IPS-18c (cell line): ENCODE measurements at regions not wholly inside any gene's neighbourhood (a gene's known extent, or its start where the extent isn't known, plus 50 kb on each side); places are given as distances from the start of the nearest gene placed in this dataset.
"Not testable (repeated sequence)": the region's sequence is repeated elsewhere in the genome, so short reads cannot be mapped to it uniquely, and the experiment has no call there.

Experiments used
- H3K4me3 ChIP-seq: 2 replicates; pipeline ENCODE4 v1.7.0; 2013; ENCODE audit warnings: low read depth, mild to moderate bottlenecking, low read length, moderate library complexity; ENCODE audit not compliant: insufficient read depth
- H3K9me3 ChIP-seq: one replicate; pipeline ENCODE4 v1.6.1; 2013; ENCODE audit warnings: mild to moderate bottlenecking, low read length, moderate library complexity; ENCODE audit not compliant: control insufficient read depth, insufficient read depth

DNA sequence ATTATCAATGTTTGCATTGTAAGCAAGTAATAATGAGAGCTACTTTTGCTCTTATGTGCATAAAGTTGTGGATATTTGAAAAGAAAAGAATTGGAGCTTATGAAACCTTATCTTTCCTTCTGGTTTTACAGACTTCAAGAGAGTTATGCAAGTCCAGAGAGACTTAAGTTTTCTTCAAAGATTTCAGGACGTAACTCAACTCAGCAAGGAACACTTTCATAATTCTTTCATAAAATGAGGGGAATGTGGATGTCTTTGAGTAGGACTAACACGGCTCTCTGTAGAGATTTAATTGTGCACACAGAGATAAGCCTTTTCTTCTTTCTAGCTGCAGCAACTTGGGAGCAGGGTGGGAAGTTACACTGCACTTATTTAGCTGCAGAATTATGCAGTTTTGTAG lies 97.5 kb downstream of the DNAJB9 start:
- H3K9me3 ChIP-seq = no peaks in the 10 kb centered on the region
- no peak overlapping the region for H3K4me3 ChIP-seq

DNA sequence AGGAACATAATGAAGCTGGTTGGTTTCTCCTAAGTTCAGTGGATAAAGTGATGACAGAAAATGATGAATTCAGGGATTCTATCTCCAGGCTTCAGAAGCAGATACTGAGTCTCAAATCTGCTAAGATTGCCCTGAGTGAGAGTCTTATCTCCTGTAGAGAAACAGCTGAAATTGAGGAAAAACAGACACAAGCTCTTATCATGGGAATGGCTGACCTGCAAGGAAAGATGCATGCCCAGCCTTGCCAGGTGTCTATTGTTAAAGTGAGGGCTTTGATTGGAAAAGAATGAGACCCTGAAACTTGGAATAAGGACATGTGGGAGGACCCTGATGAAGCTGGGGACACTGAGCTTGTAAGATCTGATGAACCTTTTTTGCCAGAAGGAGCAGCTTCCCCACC lies 100.3 kb downstream of the DNAJB9 start:
- Histone ChIP-seq H3K4me3 (no peak overlapping the region), H3K9me3 (no peaks in the 10 kb centered on the region)

DNA sequence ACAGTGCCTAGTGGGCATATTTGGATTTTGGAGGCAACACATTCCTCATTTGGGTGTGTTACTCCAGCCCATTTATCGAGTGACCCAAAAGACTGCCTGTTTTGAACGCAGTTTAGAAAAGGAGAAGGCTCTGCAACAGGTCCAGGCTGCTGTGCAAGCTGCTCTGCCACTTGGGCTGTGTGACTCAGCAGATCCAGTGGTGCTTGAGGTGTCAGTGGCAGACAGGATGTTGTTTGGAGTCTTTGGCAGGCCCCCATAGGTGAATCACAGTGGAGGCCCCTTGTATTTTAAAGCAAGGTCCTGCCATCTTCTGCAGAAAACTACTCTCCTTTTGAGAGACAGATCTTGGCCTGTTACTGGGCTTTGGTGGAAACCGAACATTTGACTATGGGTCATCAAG lies 104.0 kb downstream of the DNAJB9 start:
- not testable (repeated sequence) for H3K4me3 ChIP-seq

DNA sequence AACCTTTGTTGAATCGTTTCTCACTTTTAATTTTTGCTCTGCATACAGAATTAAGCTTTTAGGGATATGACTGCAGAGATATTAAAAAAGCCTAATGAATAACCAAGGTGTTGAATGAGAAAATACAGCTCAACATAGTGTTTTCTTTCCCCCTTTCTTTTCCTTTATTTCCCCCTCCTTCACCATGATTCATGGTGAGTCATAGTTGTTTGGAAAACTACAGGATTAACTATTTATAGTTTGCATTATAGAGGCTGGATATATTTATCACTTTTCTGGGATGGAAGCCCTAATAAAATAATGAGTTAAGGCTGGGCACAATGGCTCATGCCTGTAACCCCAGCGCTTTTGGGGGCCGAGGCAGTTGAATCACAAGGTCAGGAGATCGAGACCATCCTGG lies 115.0 kb downstream of the DNAJB9 start:
- Histone ChIP-seq H3K9me3 (no peaks in the 10 kb centered on the region), H3K4me3 (no peak overlapping the region)

More for the DNA sequence above, 104.0 kb downstream of the DNAJB9 start:
- H3K9me3 ChIP-seq = not testable (repeated sequence)

DNA sequence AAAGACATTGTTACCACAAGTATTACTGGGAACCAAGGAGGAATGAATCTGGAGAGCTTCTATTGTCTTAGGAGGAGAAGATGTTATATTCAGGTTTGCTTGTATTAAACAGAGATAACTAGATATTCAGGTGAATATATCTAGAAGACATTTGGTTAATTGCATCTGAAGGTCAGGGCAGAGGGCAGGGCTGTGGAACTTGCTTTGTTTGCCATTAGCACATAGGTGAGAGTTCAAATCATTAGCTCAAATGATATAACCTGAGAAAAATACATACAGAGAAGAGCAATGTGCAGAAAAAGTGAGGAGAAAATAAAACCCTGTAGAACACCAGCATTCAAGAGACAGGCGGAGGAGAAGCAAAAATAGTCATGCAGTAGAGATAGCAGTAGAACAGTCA lies 116.8 kb downstream of the DNAJB9 start:
- Histone ChIP-seq H3K4me3 (no peak overlapping the region), H3K9me3 (no peaks in the 10 kb centered on the region)

DNA sequence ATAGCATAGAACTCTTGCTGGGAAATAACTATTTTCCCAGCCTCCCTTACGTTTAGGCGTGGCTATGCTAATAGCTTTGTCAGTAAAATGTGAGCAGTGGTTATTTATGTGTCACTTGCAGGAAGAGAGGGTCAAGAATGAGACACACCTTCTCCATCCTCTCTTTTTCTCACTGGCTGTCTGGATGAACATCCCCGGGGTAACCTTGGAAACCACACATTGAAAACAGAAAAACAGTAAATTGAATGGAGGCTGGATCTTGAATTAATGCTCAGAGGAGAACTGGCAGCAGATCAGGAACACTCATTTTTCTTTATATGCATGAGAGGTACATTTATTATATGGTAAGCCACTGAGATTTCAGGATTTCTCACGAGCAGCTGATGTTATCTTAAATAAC lies 127.6 kb downstream of the DNAJB9 start:
- Histone ChIP-seq H3K9me3 (no peaks in the 10 kb centered on the region), H3K4me3 (no peak overlapping the region)

DNA sequence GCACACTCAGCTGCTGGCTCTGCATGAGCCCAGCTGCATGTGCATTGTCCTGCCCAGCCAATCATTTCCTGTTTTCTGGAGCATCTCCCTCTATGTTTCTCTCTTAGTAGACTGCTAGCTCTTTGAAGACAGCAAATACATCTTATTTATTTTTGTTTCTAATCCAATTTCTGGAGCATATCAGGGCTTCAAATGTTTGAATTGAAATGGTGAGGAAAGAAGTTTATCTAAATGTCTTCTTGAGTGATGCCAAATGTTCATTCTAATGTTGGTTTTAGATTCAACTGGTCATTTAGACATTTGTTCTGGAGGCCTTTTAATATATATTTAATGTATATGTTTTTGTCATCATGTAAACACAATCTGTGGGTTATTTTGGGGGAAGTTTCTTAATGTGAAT lies 141.9 kb downstream of the DNAJB9 start:
- Histone ChIP-seq H3K4me3 (no peak overlapping the region), H3K9me3 (no peaks in the 10 kb centered on the region)

DNA sequence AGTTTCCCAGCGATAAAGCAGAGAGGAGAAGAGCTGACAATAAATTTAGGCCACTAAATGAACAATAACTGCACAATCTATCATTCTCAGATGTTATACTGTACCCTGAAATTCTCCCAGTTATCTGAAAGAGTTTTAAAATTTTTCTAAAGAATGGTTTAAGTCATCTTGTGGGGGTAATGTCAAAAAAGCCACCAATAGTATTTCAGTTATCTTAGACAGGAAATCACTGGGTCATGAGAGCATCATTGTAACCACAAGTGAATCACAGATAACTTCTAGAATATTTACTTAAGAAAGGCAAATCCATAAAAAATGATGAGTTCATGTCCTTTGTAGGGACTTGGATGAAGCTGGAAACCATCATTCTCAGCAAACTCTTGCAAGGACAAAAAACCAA lies 147.1 kb downstream of the DNAJB9 start:
- Histone ChIP-seq H3K4me3 (no peak overlapping the region), H3K9me3 (no peaks in the 10 kb centered on the region)

DNA sequence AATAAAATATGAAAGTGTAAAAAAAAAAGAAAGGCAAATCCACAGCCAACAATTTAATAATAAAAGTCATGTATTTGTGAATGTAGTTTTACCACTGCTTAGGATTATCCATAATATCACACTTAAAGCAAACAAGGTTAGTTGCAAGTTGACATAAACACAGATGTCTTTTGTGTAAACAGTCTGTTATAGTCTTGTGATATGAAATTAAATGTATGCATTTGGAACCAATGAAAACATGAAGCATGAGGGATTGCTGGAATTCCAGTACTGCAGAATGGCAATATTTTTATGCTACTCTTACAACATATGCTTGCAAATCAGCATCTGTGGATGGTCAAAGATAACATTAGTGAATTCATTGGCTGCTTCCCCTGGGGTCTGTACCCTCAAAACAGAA lies 148.1 kb downstream of the DNAJB9 start:
- Histone ChIP-seq H3K4me3 (no peak overlapping the region), H3K9me3 (no peaks in the 10 kb centered on the region)

DNA sequence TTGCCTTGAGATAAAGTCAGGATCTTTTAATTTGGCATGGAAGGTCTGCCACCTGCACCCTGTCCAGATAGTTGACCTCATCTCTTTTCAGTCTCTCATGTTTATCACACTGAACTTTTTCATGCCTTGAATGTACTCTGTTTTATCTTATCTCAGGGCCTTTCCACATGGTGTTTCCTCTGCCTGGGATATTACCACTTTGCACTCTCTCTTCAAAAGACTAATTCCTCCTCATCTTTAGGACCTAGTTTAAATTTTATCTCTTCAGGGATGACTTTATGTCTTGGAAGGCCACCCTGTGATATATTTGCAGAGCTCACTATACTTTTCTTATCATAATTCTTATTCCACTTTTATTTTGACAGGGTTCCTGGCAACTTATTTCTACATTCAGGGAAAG lies 150.0 kb downstream of the DNAJB9 start:
- H3K4me3 ChIP-seq = no peak overlapping the region
- H3K9me3 ChIP-seq = no peaks in the 10 kb centered on the region

DNA sequence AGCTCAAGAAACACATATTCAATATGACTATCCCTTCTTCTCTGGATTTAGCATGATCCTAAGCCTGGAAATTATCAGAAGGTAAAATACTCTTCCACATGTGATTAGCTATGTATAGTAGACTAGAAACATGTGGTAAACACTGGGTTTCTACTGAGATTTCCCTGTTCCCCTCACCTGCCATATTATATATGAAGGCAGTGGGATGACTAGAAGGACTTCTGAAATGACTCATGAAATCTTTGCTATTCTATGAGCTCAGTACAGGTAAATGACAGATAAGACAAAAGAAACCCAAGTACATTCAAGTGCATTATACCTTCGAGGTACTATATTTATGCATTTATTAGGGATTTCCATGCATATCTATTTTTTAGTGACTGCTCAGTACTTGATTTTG lies 152.9 kb downstream of the DNAJB9 start:
- Histone ChIP-seq H3K9me3 (no peaks in the 10 kb centered on the region), H3K4me3 (no peak overlapping the region)

DNA sequence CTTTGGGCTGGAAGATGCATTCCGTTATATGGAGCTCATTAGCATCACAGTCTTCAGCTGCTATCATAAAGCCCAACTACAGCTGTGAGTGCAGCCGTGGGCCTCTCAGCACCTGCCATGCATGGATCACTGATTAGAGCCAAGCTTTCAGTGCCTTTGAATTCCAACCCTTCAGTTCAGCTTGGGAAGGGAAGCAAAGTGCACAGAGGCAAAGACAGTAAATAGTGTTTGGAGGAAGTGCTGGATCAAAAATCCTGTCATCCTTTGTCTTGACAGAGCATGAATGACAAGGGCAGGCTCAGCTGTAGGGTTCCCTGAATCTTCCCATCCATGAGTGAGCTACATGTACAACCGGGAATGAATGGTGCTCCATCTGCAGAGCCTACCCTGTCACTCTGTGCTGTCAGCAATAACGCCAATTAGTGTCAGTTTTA lies 153.7 kb downstream of the DNAJB9 start:
- Histone ChIP-seq H3K9me3 (no peaks in the 10 kb centered on the region), H3K4me3 (no peak overlapping the region)

DNA sequence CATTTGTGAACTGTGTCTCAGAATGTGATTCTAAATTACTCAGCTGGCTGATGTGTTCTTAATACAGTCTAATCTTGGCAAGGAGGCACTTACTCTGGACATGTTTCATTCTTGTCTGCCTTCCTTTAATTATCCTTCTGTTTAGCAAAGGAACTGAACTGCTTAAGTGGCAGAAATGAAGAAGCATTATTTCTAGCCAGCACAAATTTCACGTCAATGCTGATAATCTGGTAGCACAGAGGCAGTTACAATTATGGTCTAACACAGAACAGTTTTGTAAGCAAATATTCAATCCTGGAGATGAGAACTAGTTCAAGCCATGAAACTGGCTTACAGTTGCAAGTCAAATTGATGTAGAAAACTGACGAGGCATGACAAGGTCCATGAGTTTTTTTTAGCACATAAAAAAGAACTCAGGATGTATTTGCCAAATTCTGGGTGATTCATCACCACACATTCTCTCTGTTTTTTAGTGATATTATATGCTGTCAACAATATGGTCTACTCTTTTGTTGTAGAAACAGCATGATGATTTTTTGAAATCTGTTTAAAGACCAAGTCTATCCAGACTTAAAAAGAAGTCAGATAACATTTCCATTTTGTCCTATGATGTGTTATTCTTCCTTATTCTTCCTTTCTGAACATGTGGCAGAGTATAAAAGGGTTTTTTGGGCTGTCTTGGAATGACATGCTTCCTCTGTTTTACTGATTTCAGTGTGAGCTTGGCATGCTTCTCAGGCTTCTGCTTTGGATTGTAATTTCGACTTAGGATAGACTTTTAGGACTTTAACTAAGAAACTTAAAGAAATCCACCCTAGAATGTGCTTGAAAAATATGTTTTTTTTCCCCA lies 154.8 kb downstream of the DNAJB9 start:
- Histone ChIP-seq H3K4me3 (no peak overlapping the region), H3K9me3 (no peaks in the 10 kb centered on the region)

DNA sequence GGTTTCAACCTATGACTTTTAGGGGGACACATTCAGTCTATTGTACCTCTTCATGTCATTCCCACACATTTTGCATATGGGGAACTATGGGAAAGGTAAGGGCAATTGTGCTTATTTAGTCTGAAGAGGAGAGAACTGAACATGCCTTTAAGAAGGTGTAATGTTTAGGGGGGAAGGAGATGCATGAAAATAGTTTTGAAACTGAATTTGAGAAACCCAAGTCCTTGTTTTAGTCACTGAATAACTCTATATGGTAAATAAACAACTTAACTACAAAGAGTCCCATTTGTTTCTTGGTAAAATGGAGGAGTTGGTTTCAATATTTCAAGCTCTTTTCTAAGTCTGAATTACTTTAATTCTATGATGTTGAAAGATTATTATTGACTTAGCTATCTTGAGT lies 166.1 kb downstream of the DNAJB9 start:
- Histone ChIP-seq H3K9me3 (no peaks in the 10 kb centered on the region), H3K4me3 (no peak overlapping the region)

DNA sequence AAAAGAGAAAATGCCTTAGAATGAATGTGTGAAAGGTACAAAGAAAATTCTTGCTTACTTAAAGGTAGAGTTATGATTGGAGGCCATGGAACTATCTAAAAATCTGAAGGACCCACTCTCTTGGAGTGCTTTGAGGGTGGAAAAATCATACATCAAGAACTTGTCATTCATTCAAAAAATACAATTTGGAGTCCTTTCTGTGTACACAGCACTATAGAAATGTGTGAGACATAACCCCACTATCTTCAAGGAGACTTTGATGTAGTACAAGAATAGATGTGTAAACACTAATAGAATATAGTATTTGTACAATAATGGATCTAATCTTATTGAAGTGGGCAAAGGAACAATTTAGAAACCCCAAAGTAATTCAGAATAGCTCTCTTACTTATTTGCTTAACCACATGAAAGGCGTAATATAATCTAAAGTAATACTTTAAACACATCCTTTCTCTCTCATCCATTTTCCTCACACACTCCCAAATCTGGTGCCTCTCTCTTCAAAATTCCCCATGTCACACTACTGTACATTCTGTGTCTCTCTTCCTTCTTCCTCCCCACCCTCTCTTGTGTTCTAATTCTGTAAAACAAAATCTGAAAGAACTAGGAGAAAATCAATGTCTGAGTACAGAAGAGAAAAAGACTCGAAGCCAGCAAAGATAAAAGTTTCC lies 166.7 kb downstream of the DNAJB9 start:
- Histone ChIP-seq H3K4me3 (no peak overlapping the region), H3K9me3 (no peaks in the 10 kb centered on the region)

DNA sequence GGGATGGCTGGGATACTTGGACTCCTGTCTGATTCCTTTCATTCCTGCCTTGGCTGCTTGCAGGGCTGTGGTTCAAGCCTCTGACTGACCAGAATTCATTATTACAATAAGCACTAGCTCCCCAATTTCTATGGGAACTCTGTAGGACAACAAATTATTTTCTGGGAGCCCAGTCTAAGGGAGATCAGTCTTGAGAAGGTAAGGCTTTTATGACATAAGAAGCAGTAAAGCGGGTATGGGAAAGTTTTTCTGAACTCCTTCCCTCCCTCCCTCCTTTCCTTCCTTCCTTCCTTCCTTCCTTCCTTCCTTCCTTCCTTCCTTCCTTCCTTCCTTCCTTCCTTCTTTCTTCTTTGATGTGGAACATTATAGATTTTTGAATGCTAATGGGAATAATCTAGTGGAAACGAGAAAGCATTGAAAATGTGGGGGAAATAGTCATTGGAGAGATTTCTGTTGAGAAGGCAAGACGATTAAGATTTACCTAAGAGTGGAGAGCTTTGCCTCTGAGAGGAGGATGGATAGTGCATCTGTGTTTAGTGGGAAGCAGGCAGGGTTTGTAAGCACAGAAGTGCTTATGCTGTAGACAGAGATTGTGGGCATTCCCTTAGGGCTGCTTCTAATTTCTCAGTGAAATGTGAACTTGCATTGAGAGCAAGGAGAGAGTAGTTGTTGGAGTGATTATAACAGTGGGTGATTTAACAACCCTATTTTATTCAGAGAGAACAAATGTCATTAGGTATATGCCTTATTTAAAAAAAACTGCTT lies 201.5 kb downstream of the DNAJB9 start:
- H3K4me3 ChIP-seq = no peak overlapping the region
- no peaks in the 10 kb centered on the region for H3K9me3 ChIP-seq

DNA sequence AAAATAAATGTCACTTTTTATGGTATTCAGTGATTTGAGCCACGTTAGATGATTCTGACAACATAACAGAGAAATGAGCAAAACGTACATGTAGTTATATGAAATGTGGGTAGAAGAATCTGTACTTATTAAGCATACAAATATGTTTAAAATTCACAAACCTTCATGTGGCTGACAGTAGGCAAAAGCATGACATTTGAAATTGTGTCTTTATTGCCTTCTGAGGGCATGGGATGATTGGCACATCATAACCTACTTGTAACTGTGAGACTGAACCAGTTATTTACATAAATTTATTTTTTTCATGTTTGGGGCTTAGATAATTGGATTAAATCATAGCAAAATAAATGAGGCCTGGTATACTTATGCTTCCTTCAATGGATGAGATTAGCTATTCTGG lies 202.2 kb downstream of the DNAJB9 start:
- no peaks in the 10 kb centered on the region for H3K9me3 ChIP-seq
- H3K4me3 ChIP-seq = no peak overlapping the region

DNA sequence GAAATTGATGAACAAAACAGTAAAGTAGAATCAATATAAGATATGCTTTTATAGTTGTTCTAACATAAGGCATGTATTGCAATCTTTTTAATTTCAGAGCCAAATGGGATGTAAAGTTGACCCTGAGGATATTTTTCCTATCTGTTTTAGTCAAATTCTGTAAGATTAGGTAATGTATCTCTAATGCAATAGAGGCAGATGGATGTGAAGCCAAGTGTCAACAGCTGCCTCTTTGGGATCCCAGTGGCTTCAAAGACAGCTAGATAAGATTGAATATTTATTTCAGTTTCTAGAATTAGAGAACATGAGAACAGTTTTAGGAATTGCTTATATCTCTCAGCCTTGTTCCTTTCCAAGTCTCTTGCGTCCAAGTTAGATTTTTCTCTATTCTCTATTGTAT lies 208.3 kb downstream of the DNAJB9 start:
- no peak overlapping the region for H3K4me3 ChIP-seq
- no peaks in the 10 kb centered on the region for H3K9me3 ChIP-seq
